Natural killer cell (primary cell): ENCODE measurements at regions not wholly inside any gene's neighbourhood (a gene's known extent, or its start where the extent isn't known, plus 50 kb on each side); places are given as distances from the start of the nearest gene placed in this dataset.

Experiments
- ATAC-seq, 3 donors: fragments of 150-1000 bp in 2 of 3; fragments of 200-7000 bp in 1 of 3; cut with Tn5 transposase; 1 replicate in 1 of 3; 2 replicates in 2 of 3; pipeline ENCODE4 v1.10.0; 2021; ENCODE audit warnings: mild to moderate bottlenecking in 2 of 3, moderate library complexity in 2 of 3
- DNase-seq, 2 donors: peaks; one replicate each; pipeline versions ENCODE4 v3.0.0 to v3.0.0-alpha.2; 2013 to 2021; ENCODE audit warnings: mixed read lengths in 1 of 2
- H3K27ac ChIP-seq: one replicate; pipeline ENCODE4 v1.5.1; 2013; ENCODE audit warnings: mild to moderate bottlenecking, low read length
- H3K27me3 ChIP-seq: one replicate; pipeline ENCODE4 v1.6.1; 2013; ENCODE audit warnings: low read length; ENCODE audit not compliant: control insufficient read depth, insufficient read depth
- H3K36me3 ChIP-seq: one replicate; pipeline ENCODE4 v1.6.1; 2013; ENCODE audit warnings: low read length; ENCODE audit not compliant: control insufficient read depth, insufficient read depth
- H3K4me1 ChIP-seq: one replicate; pipeline ENCODE4 v1.6.1; 2013; ENCODE audit warnings: low read length; ENCODE audit not compliant: control insufficient read depth, insufficient read depth
- H3K4me3 ChIP-seq: one replicate; pipeline ENCODE4 v1.5.1; 2013; ENCODE audit warnings: low read length
- H3K9me3 ChIP-seq: one replicate; pipeline ENCODE4 v1.6.1; 2013; ENCODE audit warnings: low read length; ENCODE audit not compliant: control insufficient read depth, insufficient read depth
- H3K27ac Mint-ChIP-seq, 2 donors: one replicate each; pipeline ENCODE4 v1.8.0; 2022; ENCODE audit warnings: mild to moderate bottlenecking in 2 of 2, mixed read lengths in 2 of 2, moderate library complexity in 1 of 2
- H3K27me3 Mint-ChIP-seq, 2 donors: one replicate each; pipeline ENCODE4 v1.8.0; 2022; ENCODE audit warnings: low read depth in 2 of 2, mixed read lengths in 2 of 2
- H3K36me3 Mint-ChIP-seq: one replicate; pipeline ENCODE4 v1.8.0; 2022; ENCODE audit warnings: mixed read lengths
- H3K4me1 Mint-ChIP-seq, 2 donors: one replicate each; pipeline ENCODE4 v1.8.0; 2022; ENCODE audit warnings: mixed read lengths in 2 of 2
- H3K4me3 Mint-ChIP-seq: one replicate; pipeline ENCODE4 v1.8.0; 2022; ENCODE audit warnings: mild to moderate bottlenecking, moderate library complexity, mixed read lengths
- H3K9me3 Mint-ChIP-seq, 2 donors: one replicate each; pipeline ENCODE4 v1.8.0; 2022; ENCODE audit warnings: mixed read lengths in 2 of 2
- CTCF ChIP-seq: fragments of 200-600 bp; IDR thresholded peaks from one replicate; pipeline ENCODE4 v1.8.0; 2022; ENCODE audit warnings: antibody characterized with exemption
- WGBS: methylation state at CpG from one replicate; pipeline ENCODE4 v1.1.7; 2013; ENCODE audit warnings: missing lambda C conversion rate; ENCODE audit not compliant: insufficient coverage; 5-methylcytosine and 5-hydroxymethylcytosine counted together
- intact Hi-C: fragments of 100-400 bp; cut with micrococcal nuclease; formaldehyde crosslinking; loops from one replicate; pipeline ENCODE4 v1.14.2; 2022

- no peak overlapping the region for H3K4me3 ChIP-seq
- Mint-ChIP-seq H3K4me1 (no peaks in the 10 kb centered on the region), H3K36me3 (no peaks in the 10 kb centered on the region), H3K27me3 (peaks cover 7 to 9% of the 10 kb centered on the region in 2 donors), H3K9me3 (no peaks in the 10 kb centered on the region), H3K27ac (no peak overlapping the region), H3K4me3 (no peak overlapping the region)
- intact Hi-C loops = no loop called here
- no peak for ATAC-seq
- no peaks in the 10 kb centered on the region for H3K27me3 ChIP-seq
- no peaks in the 10 kb centered on the region for H3K36me3 ChIP-seq
- no peak overlapping the region for H3K27ac ChIP-seq
- no peak for TF ChIP-seq CTCF
- no peaks in the 10 kb centered on the region for H3K4me1 ChIP-seq
- no peaks in the 10 kb centered on the region for H3K9me3 ChIP-seq
- WGBS = 67% methylated on average over 1 of the region's 1 CpG
- no peak for DNase-seq
Observed at GRCh38 chr10:121049923-121050322, 198.8 kb downstream of the WDR11 start.

GRCh38 chr10:121051171-121051570 lies 200.0 kb downstream of the WDR11 start:
- H3K27me3 ChIP-seq = no peaks in the 10 kb centered on the region
- no peak overlapping the region for H3K4me3 Mint-ChIP-seq
- WGBS = 99% methylated on average over 3 of the region's 3 CpGs
- no peak overlapping the region for H3K27ac ChIP-seq
- DNase-seq = no peak
- H3K27me3 Mint-ChIP-seq = peaks cover 7 to 9% of the 10 kb centered on the region in 2 donors
- H3K9me3 ChIP-seq = no peaks in the 10 kb centered on the region
- ATAC-seq = no peak
- H3K36me3 Mint-ChIP-seq = no peaks in the 10 kb centered on the region
- intact Hi-C loops = no loop called here
- H3K4me1 Mint-ChIP-seq = no peaks in the 10 kb centered on the region
- TF ChIP-seq CTCF = no peak
- no peaks in the 10 kb centered on the region for H3K36me3 ChIP-seq
- H3K4me3 ChIP-seq = no peak overlapping the region
- H3K27ac Mint-ChIP-seq = no peak overlapping the region
- H3K4me1 ChIP-seq = no peaks in the 10 kb centered on the region
- no peaks in the 10 kb centered on the region for H3K9me3 Mint-ChIP-seq

GRCh38 chr10:121051696-121052279 lies 200.6 kb downstream of the WDR11 start:
- no peaks in the 10 kb centered on the region for H3K9me3 ChIP-seq
- intact Hi-C loops = no loop called here
- Mint-ChIP-seq H3K27ac (no peak overlapping the region), H3K9me3 (no peaks in the 10 kb centered on the region), H3K4me3 (no peak overlapping the region), H3K4me1 (no peaks in the 10 kb centered on the region), H3K27me3 (peaks cover 9 to 11% of the 10 kb centered on the region in 2 donors), H3K36me3 (no peaks in the 10 kb centered on the region)
- no peaks in the 10 kb centered on the region for H3K4me1 ChIP-seq
- no peaks in the 10 kb centered on the region for H3K36me3 ChIP-seq
- WGBS = 67% methylated on average over 2 of the region's 3 CpGs
- DNase-seq (no peak), ATAC-seq (no peak)
- H3K27ac ChIP-seq = no peak overlapping the region
- H3K4me3 ChIP-seq = no peak overlapping the region
- no peak for TF ChIP-seq CTCF
- H3K27me3 ChIP-seq = no peaks in the 10 kb centered on the region

- Histone ChIP-seq H3K4me3 (no peak overlapping the region), H3K4me1 (no peaks in the 10 kb centered on the region), H3K9me3 (no peaks in the 10 kb centered on the region), H3K27me3 (no peaks in the 10 kb centered on the region), H3K36me3 (no peaks in the 10 kb centered on the region), H3K27ac (no peak overlapping the region)
- Mint-ChIP-seq H3K36me3 (no peaks in the 10 kb centered on the region), H3K27ac (no peak overlapping the region), H3K9me3 (no peaks in the 10 kb centered on the region), H3K27me3 (peaks cover 9 to 11% of the 10 kb centered on the region in 2 donors), H3K4me3 (no peak overlapping the region), H3K4me1 (no peaks in the 10 kb centered on the region)
- intact Hi-C loops = no loop called here
- 79% methylated on average over 2 of the region's 3 CpGs for WGBS
- ATAC-seq (no peak), DNase-seq (no peak)
- no peak for TF ChIP-seq CTCF
Observed at GRCh38 chr10:121053151-121053550, 202.0 kb downstream of the WDR11 start.
